Esophagus squamous epithelium (tissue), 4 donors: ENCODE measurements at regions not wholly inside any gene's neighbourhood (a gene's known extent, or its start where the extent isn't known, plus 50 kb on each side); places are given as distances from the start of the nearest gene placed in this dataset.

Source experiments
- POLR2A ChIP-seq, 4 donors: fragments of 450-650 bp; IDR thresholded peaks; one replicate each; pipeline ENCODE4 v1.6.1; 2017; ENCODE audit warnings: antibody characterized with exemption in 4 of 4, mild to moderate bottlenecking in 4 of 4, moderate library complexity in 3 of 4
- TF ChIP-seq, protein P1 (sequence below), 6 experiments: fragments of 450-650 bp in 4 of 6; fragments of 200-600 bp in 2 of 6; sonication (generic) in 2 of 6; IDR thresholded peaks; one replicate each; pipeline ENCODE4 v1.5.1; 2016 to 2019; ENCODE audit warnings: antibody characterized with exemption in 6 of 6, mild to moderate bottlenecking in 4 of 6, moderate library complexity in 4 of 6

- TF ChIP-seq, protein P1, sequence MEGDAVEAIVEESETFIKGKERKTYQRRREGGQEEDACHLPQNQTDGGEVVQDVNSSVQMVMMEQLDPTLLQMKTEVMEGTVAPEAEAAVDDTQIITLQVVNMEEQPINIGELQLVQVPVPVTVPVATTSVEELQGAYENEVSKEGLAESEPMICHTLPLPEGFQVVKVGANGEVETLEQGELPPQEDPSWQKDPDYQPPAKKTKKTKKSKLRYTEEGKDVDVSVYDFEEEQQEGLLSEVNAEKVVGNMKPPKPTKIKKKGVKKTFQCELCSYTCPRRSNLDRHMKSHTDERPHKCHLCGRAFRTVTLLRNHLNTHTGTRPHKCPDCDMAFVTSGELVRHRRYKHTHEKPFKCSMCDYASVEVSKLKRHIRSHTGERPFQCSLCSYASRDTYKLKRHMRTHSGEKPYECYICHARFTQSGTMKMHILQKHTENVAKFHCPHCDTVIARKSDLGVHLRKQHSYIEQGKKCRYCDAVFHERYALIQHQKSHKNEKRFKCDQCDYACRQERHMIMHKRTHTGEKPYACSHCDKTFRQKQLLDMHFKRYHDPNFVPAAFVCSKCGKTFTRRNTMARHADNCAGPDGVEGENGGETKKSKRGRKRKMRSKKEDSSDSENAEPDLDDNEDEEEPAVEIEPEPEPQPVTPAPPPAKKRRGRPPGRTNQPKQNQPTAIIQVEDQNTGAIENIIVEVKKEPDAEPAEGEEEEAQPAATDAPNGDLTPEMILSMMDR (IDR thresholded peaks at IDR 0.05) = no peak
- no peak for TF ChIP-seq POLR2A (IDR thresholded peaks at IDR 0.05)
Observed at GRCh38 chr18:8979258-8979988, 123.1 kb upstream of the NDUFV2 start.
